ENCODE measurements at regions not wholly inside any gene's neighbourhood (a gene's known extent, or its start where the extent isn't known, plus 50 kb on each side); places are given as distances from the start of the nearest gene placed in this dataset.

GRCh38 chr6:138562691-138563090 lies 63.4 kb upstream of the NHSL1 start:
- TF ChIP-seq SRF (IDR thresholded peaks at IDR 0.05; ENCODE audit: low read depth), result no peak
- TF ChIP-seq FOSL1 (IDR thresholded peaks at IDR 0.05; ENCODE audit: low read depth), result no peak
- no peak for TF ChIP-seq EZH2 (IDR thresholded peaks at IDR 0.05)
- TF ChIP-seq MAX (IDR thresholded peaks at IDR 0.05), result no peak
- TF ChIP-seq ZNF274 (IDR thresholded peaks at IDR 0.05; ENCODE audit: low read depth, low read length), result no peak
- TF ChIP-seq POLR2AphosphoS5 (IDR thresholded peaks at IDR 0.05; ENCODE audit: low read depth, low read length), result no peak
- no peak for TF ChIP-seq EGR1 (IDR thresholded peaks at IDR 0.05; ENCODE audit: low read depth)
- TF ChIP-seq CBX3 (IDR thresholded peaks at IDR 0.05; ENCODE audit: low read depth), result no peak
- no peak for TF ChIP-seq EZH2phosphoT487 (IDR thresholded peaks at IDR 0.05; ENCODE audit: borderline replicate concordance)
- Histone ChIP-seq H3K27me3 (ENCODE audit: insufficient read depth, low read length) (no peaks in the 10 kb centered on the region; the same call in 1 of the 2 replicates), H3K4me3 (replicated peaks in 1 of 2; ENCODE audit: low read depth in 1 of 2, low read length in 2 of 2) (no peak overlapping the region), H3K27ac (ENCODE audit: low read depth, low read length) (no peak overlapping the region), H3K9ac (ENCODE audit: low read length) (no peak overlapping the region), H3K9me2 (ENCODE audit: insufficient read depth) (no peaks in the 10 kb centered on the region), H2AFZ (ENCODE audit: low read depth, low read length, poor library complexity, severe bottlenecking) (no peak overlapping the region), H3K4me2 (ENCODE audit: low read length) (no peak overlapping the region), H3K9me3 (ENCODE audit: control insufficient read depth in 1 of 2, insufficient read depth in 1 of 2, low read depth in 1 of 2, low read length in 2 of 2) (no peaks in the 10 kb centered on the region), H3K36me3 (ENCODE audit: control insufficient read depth in 1 of 2, insufficient read depth in 2 of 2, low read length in 2 of 2) (no peaks in the 10 kb centered on the region), H3K79me2 (ENCODE audit: insufficient read depth, low read length) (no peaks in the 10 kb centered on the region), H4K20me1 (ENCODE audit: insufficient read depth) (no peaks in the 10 kb centered on the region), H3K4me1 (ENCODE audit: control insufficient read depth in 1 of 2, insufficient read depth in 2 of 2, low read length in 2 of 2) (no peaks in the 10 kb centered on the region)
- intact Hi-C loops (cut with micrococcal nuclease), result no loop called here
- DNase-seq (ENCODE audit: low read depth, low spot score) (no peak), ATAC-seq (no peak)
- ChIA-PET POLR2A (no interaction called here), RAD21 (ENCODE audit: low non-redundant PET in 1 of 2, low total read pairs in 2 of 2, uncharacterized antibody in 2 of 2, unreplicated experiment in 2 of 2) (no interaction called here), CTCF (no interaction called here)
- BruUV-seq (replicated peaks), result no TSS peak

GRCh38 chr6:138563231-138563630 lies 63.9 kb upstream of the NHSL1 start:
- POLR2A ChIA-PET, result no interaction called here

More at GRCh38 chr6:138563231-138563630, 63.9 kb upstream of the NHSL1 start:
- intact Hi-C loops (cut with micrococcal nuclease), result no loop called here
- no peaks in the 10 kb centered on the region for H3K9me3 ChIP-seq (ENCODE audit: control insufficient read depth in 1 of 2, insufficient read depth in 1 of 2, low read depth in 1 of 2, low read length in 2 of 2)
- no peaks in the 10 kb centered on the region for H4K20me1 ChIP-seq (ENCODE audit: insufficient read depth)
- H3K27ac ChIP-seq (ENCODE audit: low read depth, low read length), result no peak overlapping the region
- H3K27me3 ChIP-seq (ENCODE audit: insufficient read depth, low read length), result no peaks in the 10 kb centered on the region; the same call in 1 of the 2 replicates
- no peak overlapping the region for H3K4me3 ChIP-seq (replicated peaks in 1 of 2; ENCODE audit: low read depth in 1 of 2, low read length in 2 of 2)
- TF ChIP-seq SRF (IDR thresholded peaks at IDR 0.05; ENCODE audit: low read depth), result no peak
- no peak for TF ChIP-seq MAX (IDR thresholded peaks at IDR 0.05)
- no peak for TF ChIP-seq TCF7L2 (IDR thresholded peaks at IDR 0.05; ENCODE audit: borderline replicate concordance, extremely low read depth, insufficient read depth, insufficient read length)
- TF ChIP-seq CBX3 (IDR thresholded peaks at IDR 0.05; ENCODE audit: low read depth), result no peak
- no peak for TF ChIP-seq RAD21 (IDR thresholded peaks at IDR 0.05; ENCODE audit: low read depth)
- no peak for TF ChIP-seq FOSL1 (IDR thresholded peaks at IDR 0.05; ENCODE audit: low read depth)
- no peak for TF ChIP-seq SIN3A (IDR thresholded peaks at IDR 0.05; ENCODE audit: low read depth)
- no peak for TF ChIP-seq ATF3 (IDR thresholded peaks at IDR 0.05)
- no peak for TF ChIP-seq CEBPB (IDR thresholded peaks at IDR 0.05; ENCODE audit: low read depth)
- no peak for TF ChIP-seq ZNF274 (IDR thresholded peaks at IDR 0.05; ENCODE audit: low read depth, low read length)
- TF ChIP-seq CTCF (IDR thresholded peaks at IDR 0.05 in 2 of 3, conservative IDR thresholded peaks at IDR 0.05 in 1 of 3; ENCODE audit: borderline replicate concordance in 1 of 3, insufficient read depth in 1 of 3, low read depth in 2 of 3, low read length in 2 of 3), result no peak
- TF ChIP-seq POLR2A (IDR thresholded peaks at IDR 0.05; ENCODE audit: borderline replicate concordance, extremely low read depth, insufficient read depth, insufficient read length), result no peak
- ChIA-PET CTCF (no interaction called here), RAD21 (ENCODE audit: low non-redundant PET in 1 of 2, low total read pairs in 2 of 2, uncharacterized antibody in 2 of 2, unreplicated experiment in 2 of 2) (no interaction called here)
- H3K79me2 ChIP-seq (ENCODE audit: insufficient read depth, low read length), result no peaks in the 10 kb centered on the region
- ATAC-seq, result no peak
- no peaks in the 10 kb centered on the region for H3K4me1 ChIP-seq (ENCODE audit: control insufficient read depth in 1 of 2, insufficient read depth in 2 of 2, low read length in 2 of 2)
- no peak for DNase-seq (ENCODE audit: low read depth, low spot score)
- H3K9ac ChIP-seq (ENCODE audit: low read length), result no peak overlapping the region
- no peak overlapping the region for H3K4me2 ChIP-seq (ENCODE audit: low read length)
- H3K9me2 ChIP-seq (ENCODE audit: insufficient read depth), result no peaks in the 10 kb centered on the region
- BruUV-seq (replicated peaks), result no TSS peak
- H3K36me3 ChIP-seq (ENCODE audit: control insufficient read depth in 1 of 2, insufficient read depth in 2 of 2, low read length in 2 of 2), result no peaks in the 10 kb centered on the region
- H2AFZ ChIP-seq (ENCODE audit: low read depth, low read length, poor library complexity, severe bottlenecking), result no peak overlapping the region
